ENCODE measurements at regions not wholly inside any gene's neighbourhood (a gene's known extent, or its start where the extent isn't known, plus 50 kb on each side); places are given as distances from the start of the nearest gene placed in this dataset.

DNA sequence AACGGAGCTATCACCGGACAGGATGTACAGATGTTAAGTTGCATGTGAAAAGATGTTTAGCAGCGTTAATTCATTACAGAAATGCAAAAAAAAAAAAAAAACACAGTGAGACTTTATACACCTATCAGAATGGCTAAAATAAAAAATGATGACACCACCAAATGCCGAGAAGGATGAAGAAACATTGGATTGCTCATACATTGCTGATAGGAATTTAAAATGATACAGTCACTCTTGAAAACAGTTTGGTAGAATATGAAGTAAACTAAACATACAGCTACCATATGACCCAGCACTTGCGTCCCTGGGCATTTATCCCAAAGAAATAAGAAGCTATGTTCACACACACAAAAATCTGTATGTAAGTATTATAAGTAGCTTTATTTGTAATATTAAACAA lies 574.1 kb downstream of the SLC16A7 start:
- DNase-seq (ENCODE audit: low read depth): no peak
- H3K4me3 ChIP-seq (ENCODE audit: low read depth, low read length): no peak overlapping the region
- TF ChIP-seq, protein P1, sequence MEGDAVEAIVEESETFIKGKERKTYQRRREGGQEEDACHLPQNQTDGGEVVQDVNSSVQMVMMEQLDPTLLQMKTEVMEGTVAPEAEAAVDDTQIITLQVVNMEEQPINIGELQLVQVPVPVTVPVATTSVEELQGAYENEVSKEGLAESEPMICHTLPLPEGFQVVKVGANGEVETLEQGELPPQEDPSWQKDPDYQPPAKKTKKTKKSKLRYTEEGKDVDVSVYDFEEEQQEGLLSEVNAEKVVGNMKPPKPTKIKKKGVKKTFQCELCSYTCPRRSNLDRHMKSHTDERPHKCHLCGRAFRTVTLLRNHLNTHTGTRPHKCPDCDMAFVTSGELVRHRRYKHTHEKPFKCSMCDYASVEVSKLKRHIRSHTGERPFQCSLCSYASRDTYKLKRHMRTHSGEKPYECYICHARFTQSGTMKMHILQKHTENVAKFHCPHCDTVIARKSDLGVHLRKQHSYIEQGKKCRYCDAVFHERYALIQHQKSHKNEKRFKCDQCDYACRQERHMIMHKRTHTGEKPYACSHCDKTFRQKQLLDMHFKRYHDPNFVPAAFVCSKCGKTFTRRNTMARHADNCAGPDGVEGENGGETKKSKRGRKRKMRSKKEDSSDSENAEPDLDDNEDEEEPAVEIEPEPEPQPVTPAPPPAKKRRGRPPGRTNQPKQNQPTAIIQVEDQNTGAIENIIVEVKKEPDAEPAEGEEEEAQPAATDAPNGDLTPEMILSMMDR (IDR thresholded peaks at IDR 0.05; ENCODE audit: insufficient read depth, low read depth, low read length): no peak

DNA sequence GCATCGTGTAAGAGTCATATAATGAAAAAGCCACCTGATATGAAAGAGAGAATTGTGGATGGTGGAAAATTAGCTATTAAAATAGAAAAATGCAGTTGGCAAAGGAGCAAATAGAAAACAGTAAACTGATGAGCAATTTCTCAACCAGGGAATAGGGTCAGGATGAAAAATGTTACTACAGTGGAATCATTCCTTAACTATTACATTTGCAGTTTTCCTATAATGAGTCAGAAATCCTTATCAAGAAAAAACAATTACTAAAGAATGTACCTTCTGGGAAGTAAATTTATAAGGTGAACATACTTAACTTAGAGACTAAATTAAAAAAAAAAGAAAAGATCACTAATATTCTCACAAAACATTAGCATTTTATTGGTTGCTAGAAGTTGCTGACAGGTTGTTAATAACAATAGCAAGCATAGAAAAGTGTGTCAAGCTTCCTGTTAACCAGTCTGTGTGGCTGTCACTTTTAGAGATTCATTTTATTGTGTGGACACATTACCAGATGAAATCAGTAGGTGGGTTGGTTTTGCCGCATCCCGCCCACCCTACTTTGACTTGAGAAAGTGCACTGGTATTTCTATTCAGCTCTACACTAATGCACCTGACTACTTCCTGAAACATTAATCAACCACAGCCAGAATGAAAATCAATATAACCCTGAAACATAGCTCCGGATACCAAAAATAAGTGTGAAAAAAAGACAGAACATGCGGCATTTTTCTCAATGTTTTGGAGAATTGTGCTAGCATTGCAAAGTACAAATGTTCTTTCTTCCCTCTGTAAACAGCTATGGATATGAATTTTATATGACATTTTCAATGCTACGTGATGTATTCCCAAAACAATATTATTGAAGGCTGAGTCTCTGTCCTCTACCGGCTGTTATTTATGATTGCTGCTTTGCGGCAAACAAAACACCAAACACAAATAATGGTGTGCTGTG lies 576.7 kb downstream of the SLC16A7 start:
- no peak for DNase-seq (ENCODE audit: low read depth)
- TF ChIP-seq, protein P1 (IDR thresholded peaks at IDR 0.05; ENCODE audit: insufficient read depth, low read depth, low read length): no peak

DNA sequence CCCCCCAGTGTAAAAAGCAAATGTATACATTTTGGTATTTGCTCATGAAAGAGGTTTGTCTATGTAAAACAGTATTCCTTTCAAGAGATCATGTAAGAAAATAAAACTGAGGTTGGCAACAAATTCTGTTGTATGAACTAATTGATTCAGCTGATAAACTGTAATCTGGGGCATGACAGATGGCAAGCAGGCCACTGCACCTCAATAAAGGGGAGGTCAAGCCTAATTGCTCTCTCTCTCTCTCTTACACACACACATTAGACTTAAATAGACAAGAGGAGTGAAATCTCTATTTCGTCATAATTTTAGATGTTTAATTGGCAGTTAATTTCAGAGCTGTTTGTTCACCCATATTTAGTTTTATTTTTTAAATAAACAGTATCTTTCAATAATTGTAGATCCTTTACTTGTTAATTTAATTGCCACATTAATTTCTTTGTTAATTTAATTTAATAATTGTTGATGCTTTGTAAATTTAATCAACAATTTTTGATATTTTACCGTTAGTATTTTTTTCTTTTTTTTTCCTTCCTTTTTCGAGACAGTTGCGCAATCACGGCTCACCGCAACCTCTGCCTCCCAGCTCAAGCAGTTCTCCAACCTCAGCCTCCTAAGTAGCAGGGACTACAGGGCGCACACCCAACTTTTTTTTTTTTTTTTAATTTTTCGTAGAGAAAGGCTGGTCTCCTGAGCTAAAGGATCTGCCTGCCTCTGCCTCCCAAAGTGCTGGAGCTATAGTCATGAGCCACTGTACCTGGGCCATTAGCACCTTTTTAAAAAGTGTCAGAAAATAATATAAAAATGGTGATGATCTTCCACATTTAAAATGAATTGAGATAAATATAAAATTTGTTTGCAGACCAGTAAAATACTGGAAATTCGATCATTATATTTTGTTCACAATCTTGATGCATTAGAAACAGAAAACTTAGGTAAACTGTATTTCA lies 577.7 kb downstream of the SLC16A7 start:
- no peak for DNase-seq (ENCODE audit: low read depth)
- no peak overlapping the region for H3K4me3 ChIP-seq (ENCODE audit: low read depth, low read length)
- TF ChIP-seq, protein P1 (IDR thresholded peaks at IDR 0.05; ENCODE audit: insufficient read depth, low read depth, low read length): no peak

More for the DNA sequence above, 576.7 kb downstream of the SLC16A7 start:
- no peak overlapping the region for H3K4me3 ChIP-seq (ENCODE audit: low read depth, low read length)

DNA sequence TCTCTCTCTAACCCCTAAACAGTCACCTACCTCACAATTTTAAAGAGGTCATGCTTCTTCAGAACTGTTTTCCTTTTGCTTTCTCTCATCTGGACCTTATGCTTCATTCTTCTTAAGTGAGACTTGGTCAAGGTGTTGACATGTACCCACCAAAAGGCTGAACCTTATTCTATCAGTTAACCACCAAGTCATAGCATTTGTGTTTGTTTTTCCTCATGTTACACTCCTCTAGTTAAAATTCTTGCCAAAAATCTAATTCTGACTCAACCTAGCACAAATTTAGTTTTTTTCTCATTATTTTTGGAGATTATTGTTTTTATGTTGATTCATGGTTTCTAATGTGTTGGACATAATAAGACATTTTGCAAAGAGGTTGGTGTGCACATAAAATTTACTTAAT lies 578.6 kb downstream of the SLC16A7 start:
- DNase-seq (ENCODE audit: low read depth): no peak
- no peak overlapping the region for H3K4me3 ChIP-seq (ENCODE audit: low read depth, low read length)
- TF ChIP-seq, protein P1 (IDR thresholded peaks at IDR 0.05; ENCODE audit: insufficient read depth, low read depth, low read length): no peak

DNA sequence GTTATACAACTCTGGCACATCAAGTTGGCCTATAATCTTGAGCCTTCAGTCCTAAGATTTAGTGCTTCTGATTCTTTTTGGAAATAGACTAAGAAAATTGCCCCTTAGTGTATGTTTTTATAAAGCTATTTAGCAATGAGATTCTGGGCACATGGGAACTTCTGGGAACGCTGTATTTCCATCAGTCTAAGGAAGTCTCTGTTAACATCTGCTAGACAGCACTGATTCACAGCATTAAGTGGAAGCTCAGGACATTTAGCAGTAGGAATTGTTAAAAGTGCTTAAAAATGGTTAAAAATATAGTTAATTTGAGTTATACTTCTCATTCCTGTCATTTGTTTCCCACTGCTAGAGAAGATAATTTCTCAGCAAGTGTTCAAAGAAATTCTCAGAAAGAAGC lies 579.1 kb downstream of the SLC16A7 start:
- no peak for DNase-seq (ENCODE audit: low read depth)
- TF ChIP-seq, protein P1 (IDR thresholded peaks at IDR 0.05; ENCODE audit: insufficient read depth, low read depth, low read length): no peak
- no peak overlapping the region for H3K4me3 ChIP-seq (ENCODE audit: low read depth, low read length)

DNA sequence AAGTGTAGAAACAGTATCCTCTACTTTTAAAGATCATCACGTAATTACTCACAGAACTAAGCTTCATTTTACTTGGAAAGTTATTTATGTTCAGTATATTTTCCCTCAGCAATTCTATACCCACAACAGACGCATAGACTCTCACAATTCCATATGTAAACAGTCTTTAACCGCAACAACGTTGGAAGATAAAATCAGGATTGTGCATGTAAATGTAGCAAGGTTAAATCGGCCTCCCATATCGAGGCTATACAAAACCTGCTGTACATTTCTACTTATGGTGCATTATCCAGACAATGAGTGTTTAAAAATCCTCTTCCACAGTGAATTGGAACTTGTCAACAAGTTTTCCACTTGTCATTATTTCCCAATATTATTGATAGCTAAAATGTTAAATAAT lies 581.1 kb downstream of the SLC16A7 start:
- no peak for DNase-seq (ENCODE audit: low read depth)
- TF ChIP-seq, protein P1 (IDR thresholded peaks at IDR 0.05; ENCODE audit: insufficient read depth, low read depth, low read length): no peak

More for the DNA sequence above, 581.1 kb downstream of the SLC16A7 start:
- H3K4me3 ChIP-seq (ENCODE audit: low read depth, low read length): no peak overlapping the region
